DND-41 (cell line): ENCODE measurements at regions not wholly inside any gene's neighbourhood (a gene's known extent, or its start where the extent isn't known, plus 50 kb on each side); places are given as distances from the start of the nearest gene placed in this dataset.

Experiments
- ATAC-seq: fragments of 200-7000 bp; cut with Tn5 transposase; 3 replicates; pipeline ENCODE4 v1.9.1; 2021; ENCODE audit warnings: low read depth; ENCODE audit not compliant: insufficient read depth
- DNase-seq: peaks from one replicate; pipeline ENCODE4 v3.0.0-alpha.2; 2020
- H2AFZ ChIP-seq: 2 replicates; pipeline ENCODE4 v1.6.0; 2012; ENCODE audit warnings: low read depth, low read length
- H3K27ac ChIP-seq: 2 replicates; pipeline ENCODE4 v1.5.1; 2012; ENCODE audit warnings: low read length, inconsistent platforms
- H3K27me3 ChIP-seq: fragments of 200-600 bp; sonication (generic); 2 replicates; pipeline ENCODE4 v1.6.0; 2012; ENCODE audit warnings: low read length, mild to moderate bottlenecking, inconsistent platforms; ENCODE audit not compliant: insufficient read depth, poor library complexity
- H3K36me3 ChIP-seq: 2 replicates; pipeline ENCODE4 v1.5.1; 2012; ENCODE audit warnings: low read length, inconsistent platforms; ENCODE audit not compliant: insufficient read depth
- H3K4me1 ChIP-seq: 2 replicates; pipeline ENCODE4 v1.5.1; 2012; ENCODE audit warnings: mild to moderate bottlenecking, low read length; ENCODE audit not compliant: insufficient read depth
- H3K4me2 ChIP-seq: 2 replicates; pipeline ENCODE4 v1.6.0; 2012; ENCODE audit warnings: mild to moderate bottlenecking, moderate library complexity, low read length, inconsistent platforms; ENCODE audit not compliant: insufficient read depth
- H3K4me3 ChIP-seq, 2 experiments: fragments of 200-600 bp in 1 of 2; shearing (Covaris generic) in 1 of 2; 2 replicates each; pipeline ENCODE4 v1.5.1; 2012 to 2016; ENCODE audit warnings: inconsistent platforms in 2 of 2, low read length in 2 of 2, mild to moderate bottlenecking in 2 of 2, low read depth in 1 of 2, moderate library complexity in 1 of 2
- H3K79me2 ChIP-seq: 2 replicates; pipeline ENCODE4 v1.6.0; 2012; ENCODE audit warnings: low read length, inconsistent platforms; ENCODE audit not compliant: insufficient read depth
- H3K9ac ChIP-seq: 2 replicates; pipeline ENCODE4 v1.6.0; 2012; ENCODE audit warnings: low read depth, mild to moderate bottlenecking, inconsistent platforms, low read length, moderate library complexity
- H3K9me3 ChIP-seq: 2 replicates; pipeline ENCODE4 v1.5.1; 2012; ENCODE audit warnings: low read length, moderate library complexity, mild to moderate bottlenecking, inconsistent platforms; ENCODE audit not compliant: insufficient read depth, severe bottlenecking
- H4K20me1 ChIP-seq: 2 replicates; pipeline ENCODE4 v1.6.0; 2012; ENCODE audit warnings: low read length; ENCODE audit not compliant: insufficient read depth
- EZH2 ChIP-seq: IDR thresholded peaks from 3 replicates; pipeline ENCODE4 v1.6.1; 2012; ENCODE audit warnings: borderline replicate concordance, low read depth, mild to moderate bottlenecking, moderate library complexity, low read length, inconsistent platforms; ENCODE audit not compliant: severe bottlenecking
- TF ChIP-seq, protein P1 (sequence below): IDR thresholded peaks from 2 replicates; pipeline ENCODE4 v1.5.1; 2012; ENCODE audit warnings: borderline replicate concordance, low read length, moderate library complexity, mild to moderate bottlenecking; ENCODE audit not compliant: poor library complexity, severe bottlenecking; ENCODE audit errors: extremely low read depth

- ATAC-seq: no peak
- no peaks in the 10 kb centered on the region for H3K36me3 ChIP-seq
Measured at GRCh38 chr12:97288531-97288930, 174.1 kb upstream of the RMST start.

GRCh38 chr12:97292588-97292987 is 170.0 kb upstream of the RMST start:
- no peaks in the 10 kb centered on the region for H3K36me3 ChIP-seq
- no peak overlapping the region for H3K9ac ChIP-seq
- no peaks in the 10 kb centered on the region for H4K20me1 ChIP-seq
- no peaks in the 10 kb centered on the region for H3K27me3 ChIP-seq
- H3K9me3 ChIP-seq: no peaks in the 10 kb centered on the region
- TF ChIP-seq, protein P1, sequence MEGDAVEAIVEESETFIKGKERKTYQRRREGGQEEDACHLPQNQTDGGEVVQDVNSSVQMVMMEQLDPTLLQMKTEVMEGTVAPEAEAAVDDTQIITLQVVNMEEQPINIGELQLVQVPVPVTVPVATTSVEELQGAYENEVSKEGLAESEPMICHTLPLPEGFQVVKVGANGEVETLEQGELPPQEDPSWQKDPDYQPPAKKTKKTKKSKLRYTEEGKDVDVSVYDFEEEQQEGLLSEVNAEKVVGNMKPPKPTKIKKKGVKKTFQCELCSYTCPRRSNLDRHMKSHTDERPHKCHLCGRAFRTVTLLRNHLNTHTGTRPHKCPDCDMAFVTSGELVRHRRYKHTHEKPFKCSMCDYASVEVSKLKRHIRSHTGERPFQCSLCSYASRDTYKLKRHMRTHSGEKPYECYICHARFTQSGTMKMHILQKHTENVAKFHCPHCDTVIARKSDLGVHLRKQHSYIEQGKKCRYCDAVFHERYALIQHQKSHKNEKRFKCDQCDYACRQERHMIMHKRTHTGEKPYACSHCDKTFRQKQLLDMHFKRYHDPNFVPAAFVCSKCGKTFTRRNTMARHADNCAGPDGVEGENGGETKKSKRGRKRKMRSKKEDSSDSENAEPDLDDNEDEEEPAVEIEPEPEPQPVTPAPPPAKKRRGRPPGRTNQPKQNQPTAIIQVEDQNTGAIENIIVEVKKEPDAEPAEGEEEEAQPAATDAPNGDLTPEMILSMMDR: no peak
- TF ChIP-seq EZH2: no peak
- H2AFZ ChIP-seq: no peak overlapping the region
- no peak overlapping the region for H3K27ac ChIP-seq
- ATAC-seq: no peak
- H3K79me2 ChIP-seq: no peaks in the 10 kb centered on the region
- H3K4me3 ChIP-seq: no peak overlapping the region
- no peak overlapping the region for H3K4me2 ChIP-seq
- no peak for DNase-seq
- no peaks in the 10 kb centered on the region for H3K4me1 ChIP-seq

More at GRCh38 chr12:97288531-97288930, 174.1 kb upstream of the RMST start:
- Histone ChIP-seq H4K20me1 (no peaks in the 10 kb centered on the region), H3K27me3 (no peaks in the 10 kb centered on the region), H3K4me1 (no peaks in the 10 kb centered on the region), H3K27ac (no peak overlapping the region), H3K9me3 (no peaks in the 10 kb centered on the region), H3K9ac (no peak overlapping the region), H3K4me3 (no peak overlapping the region), H2AFZ (no peak overlapping the region), H3K4me2 (no peak overlapping the region), H3K79me2 (no peaks in the 10 kb centered on the region)
- DNase-seq: no peak
- TF ChIP-seq, protein P1: no peak
- TF ChIP-seq EZH2: no peak

DNA sequence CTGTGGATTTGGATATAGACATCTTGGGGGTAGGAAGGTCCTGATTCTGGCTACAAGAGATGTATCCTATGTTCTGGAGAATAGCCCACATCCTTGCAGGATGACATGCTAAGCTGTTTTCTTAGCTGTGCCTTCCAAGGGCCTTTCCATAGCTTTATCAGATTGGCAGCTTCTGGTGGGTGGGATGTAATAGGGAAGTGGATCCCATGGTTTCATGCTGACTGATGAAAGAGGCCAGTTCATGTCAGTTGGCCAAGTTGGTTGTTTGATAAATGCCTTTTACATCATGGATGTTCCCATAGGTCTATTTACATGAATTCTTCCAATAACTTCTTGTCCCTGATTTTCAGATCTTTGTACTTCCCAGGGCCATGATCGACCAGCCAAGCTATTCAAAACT is 169.1 kb upstream of the RMST start:
- Histone ChIP-seq H3K36me3 (no peaks in the 10 kb centered on the region), H3K27ac (no peak overlapping the region), H3K4me2 (no peak overlapping the region), H4K20me1 (no peaks in the 10 kb centered on the region), H3K9ac (no peak overlapping the region), H3K27me3 (no peaks in the 10 kb centered on the region), H3K4me3 (no peak overlapping the region), H3K9me3 (no peaks in the 10 kb centered on the region), H3K79me2 (no peaks in the 10 kb centered on the region), H3K4me1 (no peaks in the 10 kb centered on the region), H2AFZ (no peak overlapping the region)
- DNase-seq: no peak
- TF ChIP-seq, protein P1: no peak
- no peak for TF ChIP-seq EZH2
- no peak for ATAC-seq

DNA sequence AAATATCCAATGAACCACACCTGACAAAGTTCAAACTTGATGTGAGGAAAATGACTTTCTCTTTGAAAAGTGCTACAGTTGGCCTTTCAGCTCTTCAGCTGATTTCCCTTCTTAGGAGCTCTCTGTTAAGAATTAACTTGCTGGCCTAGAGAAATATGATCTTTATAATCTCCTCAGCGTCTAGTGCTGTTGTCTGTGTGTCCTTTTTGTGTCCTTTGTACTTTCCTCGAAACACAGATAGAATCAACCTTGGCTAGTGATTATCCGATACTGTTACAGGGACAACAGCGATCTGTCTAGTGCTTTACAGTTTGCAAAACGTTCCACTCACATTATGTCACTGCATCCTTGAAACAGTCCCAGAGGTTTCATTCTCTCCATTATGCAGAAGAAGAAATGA is 162.8 kb upstream of the RMST start:
- no peak overlapping the region for H3K9ac ChIP-seq
- TF ChIP-seq, protein P1: no peak
- TF ChIP-seq EZH2: no peak
- H3K79me2 ChIP-seq: no peaks in the 10 kb centered on the region
- ATAC-seq (no peak), DNase-seq (no peak)
- no peaks in the 10 kb centered on the region for H3K9me3 ChIP-seq
- H4K20me1 ChIP-seq: no peaks in the 10 kb centered on the region
- H3K4me3 ChIP-seq: no peak overlapping the region
- H3K4me1 ChIP-seq: no peaks in the 10 kb centered on the region
- H3K36me3 ChIP-seq: no peaks in the 10 kb centered on the region
- H3K4me2 ChIP-seq: no peak overlapping the region
- H2AFZ ChIP-seq: no peak overlapping the region
- H3K27ac ChIP-seq: no peak overlapping the region
- peaks cover 3% of the 10 kb centered on the region for H3K27me3 ChIP-seq
